Esophagus (tissue), 2 donors: ENCODE measurements at regions not wholly inside any gene's neighbourhood (a gene's known extent, or its start where the extent isn't known, plus 50 kb on each side); places are given as distances from the start of the nearest gene placed in this dataset.

Source experiments
- H3K27ac ChIP-seq, 2 donors: one replicate each; pipeline ENCODE4 v1.5.1; 2013; ENCODE audit warnings: low read depth in 2 of 2, mild to moderate bottlenecking in 2 of 2, inconsistent platforms in 1 of 2, low read length in 1 of 2, moderate library complexity in 1 of 2
- H3K27me3 ChIP-seq, 2 donors: one replicate each; pipeline ENCODE4 v1.6.1; 2013; ENCODE audit warnings: low read length in 2 of 2, control low read depth in 1 of 2, mild to moderate bottlenecking in 1 of 2; ENCODE audit not compliant: insufficient read depth in 2 of 2, control insufficient read depth in 1 of 2
- H3K36me3 ChIP-seq, 2 donors: one replicate each; pipeline ENCODE4 v1.6.1; 2013; ENCODE audit warnings: low read length in 1 of 2; ENCODE audit not compliant: control insufficient read depth in 2 of 2, insufficient read depth in 2 of 2
- H3K4me1 ChIP-seq, 2 donors: one replicate each; pipeline ENCODE4 v1.6.1; 2013; ENCODE audit warnings: low read length in 1 of 2; ENCODE audit not compliant: control insufficient read depth in 2 of 2, insufficient read depth in 2 of 2
- H3K4me3 ChIP-seq, 2 donors: one replicate each; pipeline ENCODE4 v1.5.1; 2013; ENCODE audit warnings: low read length in 2 of 2, mild to moderate bottlenecking in 2 of 2, low read depth in 1 of 2, moderate library complexity in 1 of 2
- H3K9me3 ChIP-seq, 2 donors: one replicate each; pipeline ENCODE4 v1.6.1; 2013; ENCODE audit warnings: mild to moderate bottlenecking in 2 of 2, low read depth in 1 of 2, low read length in 1 of 2, moderate library complexity in 1 of 2; ENCODE audit not compliant: control insufficient read depth in 2 of 2, insufficient read depth in 1 of 2
- WGBS, 2 donors: extraction: QIAGEN DNeasy Blood & Tissue Kit; methylation state at CpG; one replicate each; pipeline ENCODE4 v1.1.7; 2013; 5-methylcytosine and 5-hydroxymethylcytosine counted together
- donor health status: healthy with polysubstance abuse.
- donor health status: Bipolar disorder and iron deficiency.

DNA sequence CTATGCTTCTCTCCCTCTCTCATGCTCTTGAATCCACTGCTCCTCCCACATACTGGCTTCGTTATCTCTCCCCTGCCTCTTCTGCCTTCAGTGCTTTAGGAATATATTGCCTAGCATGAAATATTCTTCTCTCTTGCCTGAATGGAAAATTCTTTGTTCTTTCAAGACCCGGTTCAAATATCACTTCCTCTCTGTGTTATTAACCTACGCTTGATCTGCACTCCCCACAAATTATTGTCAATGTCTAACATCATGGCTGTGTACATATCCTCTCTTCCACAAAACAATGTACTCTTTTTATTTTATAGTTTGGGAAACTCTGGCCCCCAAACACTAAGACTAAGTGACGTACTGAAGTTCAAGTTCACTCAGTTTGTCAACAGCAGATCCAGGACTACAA, 211.0 kb downstream of the SEC61B start:
- WGBS, 2 donors, result 82 to 83% methylated on average over 4 of the region's 4 CpGs
- H3K27me3 ChIP-seq, result no peaks in the 10 kb centered on the region
- H3K9me3 ChIP-seq, result no peaks in the 10 kb centered on the region
- H3K27ac ChIP-seq, result peak overlapping the region in 1 of 2 donors; percentile 55
- peaks cover 0 to 4% of the 10 kb centered on the region in 2 donors for H3K4me1 ChIP-seq
- H3K4me3 ChIP-seq, result no peak overlapping the region
- H3K36me3 ChIP-seq, result no peaks in the 10 kb centered on the region

DNA sequence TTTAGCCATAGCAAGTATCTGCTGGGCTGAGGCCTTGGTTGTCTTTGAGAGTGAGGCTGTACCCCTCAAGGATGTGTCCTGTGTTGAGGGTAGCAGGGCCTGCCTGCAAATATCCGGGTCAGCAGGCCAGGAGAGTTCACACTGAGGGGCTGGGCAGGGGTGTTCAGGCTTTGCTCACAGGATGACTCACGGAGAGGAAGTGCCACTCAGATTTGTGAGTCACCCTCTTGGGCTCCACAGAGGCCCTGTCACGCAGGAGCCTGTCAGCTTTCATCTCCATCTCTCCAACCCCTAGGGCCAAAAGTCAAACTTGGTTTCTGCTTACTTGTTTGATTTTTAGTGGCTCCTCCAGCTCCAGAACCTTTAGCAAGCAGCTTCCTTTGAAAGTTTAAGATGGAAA, 211.5 kb downstream of the SEC61B start:
- Histone ChIP-seq H3K4me1 (peaks cover 0 to 4% of the 10 kb centered on the region in 2 donors), H3K4me3 (no peak overlapping the region), H3K9me3 (no peaks in the 10 kb centered on the region), H3K27me3 (no peaks in the 10 kb centered on the region), H3K36me3 (no peaks in the 10 kb centered on the region), H3K27ac (peak overlapping the region; percentile 29 to 55)
- 11 to 26% methylated on average over 3 of the region's 3 CpGs for WGBS, 2 donors

DNA sequence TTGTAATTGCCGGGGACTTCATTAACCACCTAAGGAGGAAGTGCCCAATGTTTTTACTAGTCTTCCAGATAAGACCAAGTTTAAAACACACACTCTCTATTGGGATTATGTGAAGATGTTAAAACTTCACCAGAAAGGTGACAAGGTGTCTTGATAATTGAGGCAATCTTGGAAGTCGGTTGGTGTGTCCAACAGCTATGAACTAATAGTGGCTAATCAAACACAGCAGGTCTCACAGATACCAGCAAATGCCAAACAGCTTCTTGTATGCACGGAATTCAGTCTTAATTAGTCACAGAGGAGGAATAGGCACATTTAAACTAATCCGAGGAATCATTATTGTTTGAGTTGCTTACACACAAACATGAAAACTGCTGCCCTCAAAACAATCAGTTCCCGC, 214.5 kb downstream of the SEC61B start:
- Histone ChIP-seq H3K27ac (no peak overlapping the region), H3K4me3 (no peak overlapping the region), H3K36me3 (no peaks in the 10 kb centered on the region), H3K9me3 (no peaks in the 10 kb centered on the region), H3K27me3 (no peaks in the 10 kb centered on the region), H3K4me1 (peaks cover 0 to 4% of the 10 kb centered on the region in 2 donors)
- WGBS, 2 donors, result 80 to 89% methylated on average over 5 of the region's 5 CpGs

DNA sequence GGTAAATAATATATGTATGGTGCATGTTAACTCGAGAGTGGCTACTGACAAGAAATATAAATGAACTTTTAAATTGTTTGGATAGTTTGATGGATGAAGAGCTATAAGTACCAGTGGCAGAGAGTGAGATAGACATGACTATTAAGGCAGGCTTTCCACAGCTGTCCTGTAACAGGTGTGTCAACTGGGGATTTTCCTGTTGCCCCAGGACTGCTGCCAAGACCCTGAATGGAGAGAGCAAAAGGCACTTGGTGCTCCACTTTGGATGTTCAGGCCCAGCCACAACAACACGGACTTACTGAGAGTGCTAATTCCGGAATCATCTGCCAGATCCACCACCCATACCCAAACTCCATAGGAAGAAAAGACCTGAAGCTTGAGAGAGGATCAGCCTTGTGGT, 215.1 kb downstream of the SEC61B start:
- H3K4me1 ChIP-seq, result peaks cover 0 to 3% of the 10 kb centered on the region in 2 donors
- WGBS, 2 donors, result 74 to 83% methylated on average over 3 of the region's 3 CpGs
- H3K9me3 ChIP-seq, result no peaks in the 10 kb centered on the region

DNA sequence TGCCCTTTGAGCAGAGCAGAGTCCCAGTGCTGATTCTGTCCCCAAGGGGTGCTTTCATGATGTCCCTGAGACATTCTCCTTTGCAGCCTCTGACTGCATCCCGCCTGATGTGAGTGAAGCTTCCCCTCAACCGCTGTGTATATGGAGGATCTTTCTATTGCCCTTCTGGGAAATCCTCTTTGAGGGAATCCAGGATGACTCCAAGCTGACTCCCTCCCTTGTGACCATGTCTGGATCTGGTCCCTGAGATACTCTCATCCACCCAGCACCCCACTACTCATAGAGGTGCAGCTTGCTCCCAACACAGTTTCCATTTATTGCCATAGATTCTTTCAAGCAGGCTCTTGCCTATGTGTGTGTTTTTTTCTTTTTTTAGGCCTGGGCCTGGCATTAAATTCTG, 216.5 kb downstream of the SEC61B start:
- Histone ChIP-seq H3K27ac (no peak overlapping the region), H3K4me3 (no peak overlapping the region), H3K36me3 (no peaks in the 10 kb centered on the region), H3K27me3 (no peaks in the 10 kb centered on the region), H3K4me1 (no peaks in the 10 kb centered on the region), H3K9me3 (no peaks in the 10 kb centered on the region)
- 90 to 96% methylated on average over 2 of the region's 2 CpGs for WGBS, 2 donors

More for the DNA sequence above, 215.1 kb downstream of the SEC61B start:
- Histone ChIP-seq H3K27me3 (no peaks in the 10 kb centered on the region), H3K36me3 (no peaks in the 10 kb centered on the region), H3K27ac (no peak overlapping the region), H3K4me3 (no peak overlapping the region)

DNA sequence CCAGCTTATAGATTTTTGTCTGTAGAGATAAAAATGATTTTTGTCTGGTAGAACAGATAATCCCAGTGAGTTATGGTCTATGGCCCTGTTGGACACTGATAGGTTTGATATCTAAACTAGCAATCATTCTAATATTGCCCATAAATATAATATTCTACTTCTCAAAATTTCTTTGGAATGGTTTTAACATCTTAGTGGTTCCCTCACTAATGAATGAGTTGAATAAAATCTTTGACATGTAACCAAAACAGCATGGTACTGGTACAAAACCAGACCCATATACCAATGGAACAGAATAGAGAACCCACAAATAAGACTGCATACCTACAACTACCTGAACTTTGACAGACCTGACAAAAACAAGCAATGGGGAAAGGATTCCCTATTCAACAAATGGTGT, 219.7 kb downstream of the SEC61B start:
- Histone ChIP-seq H3K9me3 (no peaks in the 10 kb centered on the region), H3K27ac (no peak overlapping the region), H3K4me1 (no peaks in the 10 kb centered on the region), H3K4me3 (no peak overlapping the region), H3K27me3 (no peaks in the 10 kb centered on the region), H3K36me3 (no peaks in the 10 kb centered on the region)

DNA sequence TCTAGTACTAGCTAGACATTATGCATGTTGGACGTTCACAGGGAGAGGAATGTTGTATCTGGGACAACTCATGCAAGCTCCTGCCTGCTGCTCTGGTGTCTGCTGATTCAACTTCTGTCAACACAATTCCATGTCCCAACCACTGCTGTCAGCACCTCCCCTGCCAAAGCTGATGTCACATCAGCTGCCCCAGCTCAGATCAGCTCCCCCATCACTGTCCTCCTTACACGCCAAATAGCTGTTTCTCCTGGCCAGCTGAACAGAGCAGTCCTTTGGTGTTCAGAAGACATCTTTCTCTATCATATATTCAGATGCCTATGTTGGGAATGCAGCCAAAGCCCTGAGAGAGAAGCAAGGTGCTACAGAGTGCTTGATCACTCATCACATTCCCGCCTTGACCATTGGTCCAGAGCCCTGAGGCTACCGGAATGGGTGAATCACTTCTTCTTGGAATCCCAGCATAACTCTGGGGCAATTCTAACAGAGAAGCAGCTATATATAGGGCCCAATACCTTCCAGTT, 223.3 kb downstream of the SEC61B start:
- Histone ChIP-seq H3K4me3 (no peak overlapping the region), H3K27me3 (no peaks in the 10 kb centered on the region), H3K4me1 (no peaks in the 10 kb centered on the region), H3K27ac (no peak overlapping the region), H3K9me3 (no peaks in the 10 kb centered on the region), H3K36me3 (no peaks in the 10 kb centered on the region)
- WGBS, 2 donors, result 43 to 57% methylated on average over 4 of the region's 4 CpGs

DNA sequence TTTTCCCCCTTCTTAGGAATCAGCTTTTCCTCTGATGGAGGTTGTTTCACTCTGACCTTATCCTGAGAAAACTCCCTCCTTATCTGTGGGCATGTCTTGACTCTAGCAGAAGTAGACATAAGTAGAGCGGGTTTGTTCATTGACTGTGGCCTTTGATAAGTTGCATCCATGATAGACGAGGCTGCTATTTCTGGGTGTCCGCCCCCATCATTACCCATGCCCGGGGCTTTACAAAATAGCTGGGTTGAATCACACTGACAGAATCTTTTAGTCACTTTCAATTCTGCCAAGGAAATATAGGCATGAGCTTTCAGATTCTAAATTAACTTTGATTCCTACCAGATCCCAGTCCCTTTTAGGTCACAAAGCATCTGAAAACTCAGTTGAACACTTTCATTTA, 223.8 kb downstream of the SEC61B start:
- Histone ChIP-seq H3K4me1 (no peaks in the 10 kb centered on the region), H3K36me3 (no peaks in the 10 kb centered on the region), H3K27me3 (no peaks in the 10 kb centered on the region), H3K9me3 (no peaks in the 10 kb centered on the region), H3K4me3 (no peak overlapping the region), H3K27ac (no peak overlapping the region)
- 49 to 61% methylated on average over 4 of the region's 4 CpGs for WGBS, 2 donors

DNA sequence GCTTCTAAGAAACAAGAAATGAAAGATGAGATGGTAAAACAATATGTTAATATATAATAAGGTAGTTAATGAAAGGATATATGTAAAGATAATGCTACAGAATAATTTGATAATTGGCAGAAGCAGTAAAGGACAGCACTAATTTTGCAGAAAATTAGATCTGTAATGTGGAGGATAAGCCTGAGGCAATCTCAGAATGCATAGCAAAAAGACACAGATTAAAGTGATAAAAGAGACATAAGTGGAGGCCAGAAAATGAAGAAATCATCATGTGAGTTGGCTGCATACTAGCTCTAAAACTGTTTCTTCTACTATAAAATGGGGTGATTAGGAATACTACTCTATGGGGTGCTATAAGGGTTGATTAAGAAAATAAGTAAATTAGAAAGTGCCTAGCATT, 225.9 kb downstream of the SEC61B start:
- Histone ChIP-seq H3K4me1 (no peaks in the 10 kb centered on the region), H3K27ac (no peak overlapping the region), H3K36me3 (no peaks in the 10 kb centered on the region), H3K27me3 (no peaks in the 10 kb centered on the region), H3K9me3 (no peaks in the 10 kb centered on the region), H3K4me3 (no peak overlapping the region)

DNA sequence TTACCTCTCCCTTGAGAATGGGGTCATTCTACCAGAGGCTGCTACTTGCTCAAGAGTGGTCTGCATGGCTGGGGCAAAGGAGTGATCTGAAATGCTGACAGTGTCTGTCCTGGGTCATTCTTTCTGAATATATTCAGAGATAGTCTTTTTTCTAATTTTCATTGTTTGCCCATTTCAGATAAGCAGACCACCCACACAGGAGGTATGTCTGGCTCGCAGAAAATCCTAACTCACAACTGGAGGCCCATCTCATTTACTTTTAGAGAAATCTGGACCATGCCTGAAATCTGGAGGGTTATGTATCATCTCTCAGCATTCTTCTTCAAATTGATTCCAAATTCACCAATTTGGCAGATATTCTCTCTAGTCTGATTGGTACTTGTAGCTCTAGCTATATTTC, 227.6 kb downstream of the SEC61B start:
- WGBS, 2 donors, result 77 to 87% methylated on average over 1 of the region's 1 CpG
- Histone ChIP-seq H3K27me3 (no peaks in the 10 kb centered on the region), H3K4me1 (no peaks in the 10 kb centered on the region)

More for the DNA sequence above, 227.6 kb downstream of the SEC61B start:
- H3K36me3 ChIP-seq, result no peaks in the 10 kb centered on the region
- no peaks in the 10 kb centered on the region for H3K9me3 ChIP-seq
- no peak overlapping the region for H3K27ac ChIP-seq
- H3K4me3 ChIP-seq, result no peak overlapping the region
